Nephron (organoid): ENCODE measurements at regions not wholly inside any gene's neighbourhood (a gene's known extent, or its start where the extent isn't known, plus 50 kb on each side); places are given as distances from the start of the nearest gene placed in this dataset.

Source experiments
- H3K27ac Mint-ChIP-seq, 3 experiments: 2 replicates each; pipeline ENCODE4 v1.8.0; 2020; ENCODE audit warnings: mixed read lengths in 3 of 3, mild to moderate bottlenecking in 2 of 3, moderate library complexity in 1 of 3
- H3K27me3 Mint-ChIP-seq: 2 replicates; pipeline ENCODE4 v1.8.0; 2021; ENCODE audit warnings: low read depth, mild to moderate bottlenecking, moderate library complexity, mixed read lengths
- H3K36me3 Mint-ChIP-seq: 2 replicates; pipeline ENCODE4 v1.8.0; 2020; ENCODE audit warnings: low read depth, mixed read lengths
- H3K4me1 Mint-ChIP-seq: 2 replicates; pipeline ENCODE4 v1.8.0; 2020; ENCODE audit warnings: mixed read lengths
- H3K4me3 Mint-ChIP-seq, 3 experiments: 2 replicates each; pipeline ENCODE4 v1.8.0; 2020; ENCODE audit warnings: mild to moderate bottlenecking in 3 of 3, mixed read lengths in 3 of 3, moderate library complexity in 2 of 3
- H3K9me3 Mint-ChIP-seq: 2 replicates; pipeline ENCODE4 v1.8.0; 2020; ENCODE audit warnings: mixed read lengths
- CTCF ChIP-seq, 3 experiments: fragments of 200-600 bp; sonication (generic); IDR thresholded peaks; one replicate each; pipeline ENCODE4 v1.5.0; 2021; ENCODE audit warnings: antibody characterized with exemption in 3 of 3; ENCODE audit not compliant: unreplicated experiment in 3 of 3

DNA sequence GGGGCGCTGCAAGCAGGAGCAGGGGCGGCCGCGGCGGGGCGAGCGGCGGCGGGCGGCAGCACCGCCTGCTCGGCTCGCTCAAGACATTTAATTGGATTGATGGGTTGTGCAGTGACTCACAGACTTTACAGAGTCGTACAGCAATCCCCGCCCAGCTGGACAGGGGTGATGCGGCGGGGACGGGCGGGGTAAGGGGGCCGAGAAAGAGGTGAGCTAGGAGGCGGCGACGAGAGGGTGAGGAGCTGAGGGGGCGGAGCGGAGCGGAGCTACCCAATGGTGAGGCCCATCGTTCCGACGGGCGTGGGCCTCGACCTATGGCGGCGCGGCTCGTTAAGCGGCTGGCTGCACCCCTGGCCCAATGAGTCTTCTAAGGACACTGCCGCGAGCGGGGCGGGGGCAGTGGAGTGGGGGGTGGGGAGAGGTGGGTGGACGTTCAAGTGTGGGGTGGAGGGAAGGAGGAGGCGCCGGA, 97.1 kb upstream of the SERTAD2 start:
- Mint-ChIP-seq H3K27ac (peak overlapping the region; percentile 92 to 99 (median 93)), H3K9me3 (peaks cover 2% of the 10 kb centered on the region), H3K36me3 (no peaks in the 10 kb centered on the region), H3K4me1 (peaks cover 34% of the 10 kb centered on the region), H3K4me3 (peak overlapping the region; percentile 92 to 97 (median 96)), H3K27me3 (no peaks in the 10 kb centered on the region)
- no peak for TF ChIP-seq CTCF (IDR thresholded peaks at IDR 0.05; ENCODE audit: unreplicated experiment in 3 of 3)

DNA sequence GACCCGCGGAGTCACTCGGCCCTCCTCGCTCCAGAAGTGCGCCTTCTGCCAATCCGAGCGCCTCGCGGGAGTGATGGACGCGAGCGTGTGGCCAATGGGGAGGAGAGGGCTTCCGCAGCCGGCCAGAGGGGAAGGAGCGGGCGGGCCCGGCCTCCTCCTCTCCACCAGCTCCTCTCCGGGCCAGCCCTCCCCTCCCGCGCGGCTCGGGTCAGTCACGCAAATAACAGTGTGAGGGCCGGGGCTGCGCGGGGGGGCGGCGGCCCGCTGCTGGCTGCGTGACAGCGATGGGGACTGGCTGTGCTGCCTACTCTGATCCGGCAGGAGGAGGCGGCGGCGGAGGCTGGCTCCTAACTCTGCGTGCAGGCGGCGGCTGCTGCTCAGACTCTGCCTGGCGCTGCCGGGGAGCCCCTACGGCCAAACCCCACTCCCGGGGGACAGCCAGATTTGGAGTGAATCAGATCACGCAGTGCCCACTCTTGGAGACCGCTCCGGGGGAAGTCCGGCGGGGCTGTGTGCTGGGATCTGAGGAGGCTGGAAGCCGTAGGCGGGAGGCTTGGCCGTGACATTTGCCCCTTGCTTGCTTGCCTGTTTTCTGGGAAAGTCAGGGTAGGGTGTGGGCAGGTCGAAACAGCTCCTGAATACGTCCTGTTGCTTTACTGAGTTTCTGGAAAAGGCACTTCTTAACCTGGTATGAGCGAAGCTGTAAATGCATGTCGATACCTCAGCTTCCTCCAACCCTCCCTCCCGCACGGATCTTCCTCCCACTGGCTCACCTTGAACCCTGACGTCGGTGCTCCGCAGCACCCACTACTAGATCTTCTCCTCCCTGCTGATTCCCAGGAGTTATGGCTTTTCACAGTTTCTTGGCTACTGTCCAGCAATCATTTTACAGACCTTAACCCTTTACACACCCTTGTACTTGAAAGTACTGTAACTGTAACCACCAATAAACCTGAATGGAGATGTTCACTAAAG, 97.9 kb upstream of the SERTAD2 start:
- Mint-ChIP-seq H3K27me3 (no peaks in the 10 kb centered on the region), H3K4me1 (peaks cover 34% of the 10 kb centered on the region), H3K36me3 (no peaks in the 10 kb centered on the region), H3K9me3 (peaks cover 5% of the 10 kb centered on the region), H3K27ac (peak overlapping the region; percentile 92 to 99 (median 93)), H3K4me3 (peak overlapping the region; percentile 92 to 97 (median 96))
- TF ChIP-seq CTCF (IDR thresholded peaks at IDR 0.05; ENCODE audit: unreplicated experiment in 3 of 3): peak; percentile 22 to 41 (median 32)

GRCh38 chr2:64753399-64753798, 99.7 kb upstream of the SERTAD2 start:
- H3K27ac Mint-ChIP-seq: peak overlapping the region; percentile 41 to 72 (median 48)
- no peaks in the 10 kb centered on the region for H3K27me3 Mint-ChIP-seq
- no peaks in the 10 kb centered on the region for H3K36me3 Mint-ChIP-seq
- peaks cover 34% of the 10 kb centered on the region for H3K4me1 Mint-ChIP-seq
- no peak for TF ChIP-seq CTCF (IDR thresholded peaks at IDR 0.05; ENCODE audit: unreplicated experiment in 3 of 3)
- H3K9me3 Mint-ChIP-seq: peaks cover 5% of the 10 kb centered on the region
- peak overlapping the region; percentile 32 to 66 (median 62) for H3K4me3 Mint-ChIP-seq

DNA sequence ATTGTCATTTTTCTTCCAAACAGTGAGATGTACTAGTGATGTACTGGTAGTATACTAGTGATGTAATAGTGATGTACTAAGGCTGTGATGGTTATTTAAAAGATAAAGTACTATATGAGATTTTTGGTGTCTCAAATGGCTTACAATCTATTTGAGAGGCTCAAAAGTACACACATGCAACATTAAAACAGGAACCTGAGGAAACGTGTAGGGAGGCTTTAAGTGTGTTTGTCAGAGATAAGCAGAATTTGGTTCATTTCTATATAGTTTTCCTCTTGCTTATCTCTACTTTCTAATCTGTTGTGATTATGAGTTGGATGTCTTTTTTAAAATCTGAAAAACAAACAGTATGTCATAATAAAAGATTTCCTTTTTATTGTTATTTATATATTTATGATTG, 100.9 kb upstream of the SERTAD2 start:
- Mint-ChIP-seq H3K9me3 (peaks cover 5% of the 10 kb centered on the region), H3K27me3 (no peaks in the 10 kb centered on the region), H3K4me3 (no peak overlapping the region), H3K4me1 (peaks cover 25% of the 10 kb centered on the region), H3K36me3 (no peaks in the 10 kb centered on the region), H3K27ac (no peak overlapping the region)
- TF ChIP-seq CTCF (IDR thresholded peaks at IDR 0.05; ENCODE audit: unreplicated experiment in 3 of 3): no peak

GRCh38 chr2:64757126-64757525, 103.4 kb upstream of the SERTAD2 start:
- Mint-ChIP-seq H3K4me1 (peaks cover 28% of the 10 kb centered on the region), H3K4me3 (no peak overlapping the region), H3K27me3 (no peaks in the 10 kb centered on the region), H3K36me3 (no peaks in the 10 kb centered on the region), H3K9me3 (peaks cover 5% of the 10 kb centered on the region), H3K27ac (no peak overlapping the region)
- no peak for TF ChIP-seq CTCF (IDR thresholded peaks at IDR 0.05; ENCODE audit: unreplicated experiment in 3 of 3)
